Activated T-cell treated with anti-CD3 and anti-CD28 coated beads, Interleukin-2, amount 50 U/mL, for 72 hours (primary cell): ENCODE measurements at regions not wholly inside any gene's neighbourhood (a gene's known extent, or its start where the extent isn't known, plus 50 kb on each side); places are given as distances from the start of the nearest gene placed in this dataset.

ENCODE experiments used
- ATAC-seq, 2 donors: fragments of 150-1000 bp; cut with Tn5 transposase; replicated peaks in 1 of 2; 2 replicates each; pipeline ENCODE4 v1.10.0; 2021; ENCODE audit warnings: moderate library complexity in 2 of 2, mild to moderate bottlenecking in 1 of 2
- DNase-seq, 2 donors: peaks; one replicate each; pipeline ENCODE4 v3.0.0; 2021 to 2022; ENCODE audit warnings: mixed read lengths in 1 of 2
- H3K27ac Mint-ChIP-seq: one replicate; pipeline ENCODE4 v1.8.0; 2022; ENCODE audit warnings: mild to moderate bottlenecking, moderate library complexity, mixed read lengths
- H3K27me3 Mint-ChIP-seq: one replicate; pipeline ENCODE4 v1.8.0; 2022; ENCODE audit warnings: low read depth, mixed read lengths
- H3K36me3 Mint-ChIP-seq, 2 donors: one replicate each; pipeline ENCODE4 v1.8.0; 2022; ENCODE audit warnings: mixed read lengths in 2 of 2, mild to moderate bottlenecking in 1 of 2; ENCODE audit not compliant: insufficient read depth in 2 of 2
- H3K4me1 Mint-ChIP-seq: one replicate; pipeline ENCODE4 v1.8.0; 2022; ENCODE audit warnings: low read depth, mixed read lengths
- H3K4me3 Mint-ChIP-seq, 2 donors: one replicate each; pipeline ENCODE4 v1.8.0; 2022; ENCODE audit warnings: mild to moderate bottlenecking in 2 of 2, mixed read lengths in 2 of 2, moderate library complexity in 2 of 2
- H3K9me3 Mint-ChIP-seq, 2 donors: one replicate each; pipeline ENCODE4 v1.8.0; 2022; ENCODE audit warnings: mixed read lengths in 2 of 2

GRCh38 chr3:59334585-59334984 is 284.8 kb upstream of the CFAP20DC start:
- Mint-ChIP-seq H3K27ac (no peak overlapping the region), H3K27me3 (no peaks in the 10 kb centered on the region), H3K36me3 (peaks cover 2 to 8% of the 10 kb centered on the region in 2 donors), H3K4me1 (peaks cover 1% of the 10 kb centered on the region), H3K4me3 (no peak overlapping the region), H3K9me3 (peaks cover 3 to 10% of the 10 kb centered on the region in 2 donors)
- ATAC-seq (no peak), DNase-seq (no peak)

GRCh38 chr3:59327376-59327808 is 277.6 kb upstream of the CFAP20DC start:
- Mint-ChIP-seq H3K4me3 (no peak overlapping the region), H3K9me3 (peaks cover 0 to 2% of the 10 kb centered on the region in 2 donors), H3K4me1 (no peaks in the 10 kb centered on the region), H3K36me3 (no peaks in the 10 kb centered on the region), H3K27me3 (no peaks in the 10 kb centered on the region), H3K27ac (no peak overlapping the region)
- no peak for ATAC-seq
- DNase-seq: no peak

- Mint-ChIP-seq H3K27ac (no peak overlapping the region), H3K9me3 (peaks cover 0 to 2% of the 10 kb centered on the region in 2 donors)
- ATAC-seq: no peak
These were observed 276.6 kb upstream of the CFAP20DC start for GRCh38 chr3:59326246-59327024.

GRCh38 chr3:59321881-59322540 is 272.2 kb upstream of the CFAP20DC start:
- H3K27ac Mint-ChIP-seq: no peak overlapping the region
- no peak for ATAC-seq
- no peaks in the 10 kb centered on the region for H3K36me3 Mint-ChIP-seq

More at GRCh38 chr3:59326246-59327024, 276.6 kb upstream of the CFAP20DC start:
- H3K4me3 Mint-ChIP-seq: no peak overlapping the region
- no peaks in the 10 kb centered on the region for H3K36me3 Mint-ChIP-seq
- DNase-seq: no peak
- H3K4me1 Mint-ChIP-seq: no peaks in the 10 kb centered on the region
- no peaks in the 10 kb centered on the region for H3K27me3 Mint-ChIP-seq

GRCh38 chr3:59320080-59320479 is 270.3 kb upstream of the CFAP20DC start:
- no peaks in the 10 kb centered on the region for H3K36me3 Mint-ChIP-seq
- H3K4me3 Mint-ChIP-seq: no peak overlapping the region
- H3K27ac Mint-ChIP-seq: no peak overlapping the region
- no peaks in the 10 kb centered on the region for H3K9me3 Mint-ChIP-seq
- H3K4me1 Mint-ChIP-seq: no peaks in the 10 kb centered on the region
- DNase-seq: no peak
- H3K27me3 Mint-ChIP-seq: no peaks in the 10 kb centered on the region
- ATAC-seq: no peak

More at GRCh38 chr3:59321881-59322540, 272.2 kb upstream of the CFAP20DC start:
- H3K27me3 Mint-ChIP-seq: no peaks in the 10 kb centered on the region
- no peak for DNase-seq
- no peaks in the 10 kb centered on the region for H3K4me1 Mint-ChIP-seq
- H3K4me3 Mint-ChIP-seq: no peak overlapping the region
- H3K9me3 Mint-ChIP-seq: peaks cover 0 to 1% of the 10 kb centered on the region in 2 donors

- H3K9me3 Mint-ChIP-seq: no peaks in the 10 kb centered on the region
- H3K36me3 Mint-ChIP-seq: no peaks in the 10 kb centered on the region
- H3K4me1 Mint-ChIP-seq: no peaks in the 10 kb centered on the region
These were observed 269.6 kb upstream of the CFAP20DC start for GRCh38 chr3:59319442-59319841.

GRCh38 chr3:59318881-59319280 is 269.1 kb upstream of the CFAP20DC start:
- H3K9me3 Mint-ChIP-seq: no peaks in the 10 kb centered on the region
- ATAC-seq (no peak), DNase-seq (no peak)
- no peak overlapping the region for H3K27ac Mint-ChIP-seq
- peaks cover 5% of the 10 kb centered on the region for H3K4me1 Mint-ChIP-seq
- peaks cover 0 to 4% of the 10 kb centered on the region in 2 donors for H3K36me3 Mint-ChIP-seq
- H3K4me3 Mint-ChIP-seq: no peak overlapping the region
- peaks cover 6% of the 10 kb centered on the region for H3K27me3 Mint-ChIP-seq

More at GRCh38 chr3:59319442-59319841, 269.6 kb upstream of the CFAP20DC start:
- ATAC-seq (no peak), DNase-seq (no peak)
- peaks cover under 1% of the 10 kb centered on the region for H3K27me3 Mint-ChIP-seq
- H3K4me3 Mint-ChIP-seq: no peak overlapping the region
- no peak overlapping the region for H3K27ac Mint-ChIP-seq

- Mint-ChIP-seq H3K36me3 (peaks cover 0 to 4% of the 10 kb centered on the region in 2 donors), H3K27ac (no peak overlapping the region), H3K9me3 (no peaks in the 10 kb centered on the region), H3K27me3 (peaks cover 6% of the 10 kb centered on the region), H3K4me3 (no peak overlapping the region), H3K4me1 (peaks cover 13% of the 10 kb centered on the region)
- DNase-seq: no peak
- no peak for ATAC-seq
These were observed 267.6 kb upstream of the CFAP20DC start for GRCh38 chr3:59317386-59317785.

GRCh38 chr3:59316688-59317275 is 267.0 kb upstream of the CFAP20DC start:
- Mint-ChIP-seq H3K27ac (no peak overlapping the region), H3K27me3 (peaks cover 6% of the 10 kb centered on the region), H3K4me3 (no peak overlapping the region), H3K9me3 (no peaks in the 10 kb centered on the region), H3K36me3 (peaks cover 0 to 4% of the 10 kb centered on the region in 2 donors), H3K4me1 (peaks cover 13% of the 10 kb centered on the region)
- ATAC-seq (no peak), DNase-seq (no peak)

- peaks cover 6% of the 10 kb centered on the region for H3K27me3 Mint-ChIP-seq
- H3K4me1 Mint-ChIP-seq: peaks cover 23% of the 10 kb centered on the region
- no peak overlapping the region for H3K27ac Mint-ChIP-seq
- H3K36me3 Mint-ChIP-seq: peaks cover 0 to 4% of the 10 kb centered on the region in 2 donors
- no peak overlapping the region for H3K4me3 Mint-ChIP-seq
- H3K9me3 Mint-ChIP-seq: no peaks in the 10 kb centered on the region
- DNase-seq (peak; percentile 52 to 61), ATAC-seq (peak; percentile 66 to 67)
These were observed 263.5 kb upstream of the CFAP20DC start for GRCh38 chr3:59313365-59313764.

GRCh38 chr3:59311231-59311630 is 261.4 kb upstream of the CFAP20DC start:
- no peak for ATAC-seq
- H3K36me3 Mint-ChIP-seq: peaks cover 0 to 4% of the 10 kb centered on the region in 2 donors
- peaks cover 6% of the 10 kb centered on the region for H3K27me3 Mint-ChIP-seq
- H3K4me3 Mint-ChIP-seq: no peak overlapping the region
- DNase-seq: no peak
- H3K27ac Mint-ChIP-seq: no peak overlapping the region
- H3K4me1 Mint-ChIP-seq: peaks cover 23% of the 10 kb centered on the region
- H3K9me3 Mint-ChIP-seq: no peaks in the 10 kb centered on the region

GRCh38 chr3:59310736-59311135 is 260.9 kb upstream of the CFAP20DC start:
- Mint-ChIP-seq H3K27ac (no peak overlapping the region), H3K36me3 (peaks cover 0 to 4% of the 10 kb centered on the region in 2 donors), H3K4me1 (peaks cover 23% of the 10 kb centered on the region), H3K4me3 (no peak overlapping the region), H3K9me3 (no peaks in the 10 kb centered on the region), H3K27me3 (peaks cover 6% of the 10 kb centered on the region)
- ATAC-seq (no peak), DNase-seq (no peak)

GRCh38 chr3:59308684-59309083 is 258.9 kb upstream of the CFAP20DC start:
- no peak overlapping the region for H3K27ac Mint-ChIP-seq
- H3K4me3 Mint-ChIP-seq: no peak overlapping the region
- ATAC-seq (no peak), DNase-seq (no peak)
- no peaks in the 10 kb centered on the region for H3K36me3 Mint-ChIP-seq
- no peaks in the 10 kb centered on the region for H3K27me3 Mint-ChIP-seq
- H3K4me1 Mint-ChIP-seq: peaks cover 17% of the 10 kb centered on the region
- no peaks in the 10 kb centered on the region for H3K9me3 Mint-ChIP-seq
